Mesendoderm (in vitro differentiated cells): ENCODE measurements at regions not wholly inside any gene's neighbourhood (a gene's known extent, or its start where the extent isn't known, plus 50 kb on each side); places are given as distances from the start of the nearest gene placed in this dataset.

Source experiments
- DNase-seq: peaks from one replicate; pipeline ENCODE4 v3.0.0; 2013
- H2AK5ac ChIP-seq: 2 replicates; pipeline ENCODE4 v1.6.1; 2013; ENCODE audit warnings: low read length, inconsistent platforms
- H2BK120ac ChIP-seq: 2 replicates; pipeline ENCODE4 v1.6.1; 2013; ENCODE audit warnings: low read depth, mild to moderate bottlenecking, low read length, moderate library complexity, mixed read lengths
- H2BK15ac ChIP-seq: replicated peaks from 2 replicates; pipeline ENCODE4 v1.6.1; 2013; ENCODE audit warnings: low read depth, mild to moderate bottlenecking, moderate library complexity
- H2BK5ac ChIP-seq: 2 replicates; pipeline ENCODE4 v1.6.1; 2013; ENCODE audit warnings: low read length, inconsistent platforms
- H3K18ac ChIP-seq: 2 replicates; pipeline ENCODE4 v1.6.1; 2013; ENCODE audit warnings: mild to moderate bottlenecking, low read length, mixed read lengths
- H3K23ac ChIP-seq: one replicate; pipeline ENCODE4 v1.6.1; 2013; ENCODE audit warnings: low read length
- H3K27ac ChIP-seq: 2 replicates; pipeline ENCODE4 v1.5.1; 2013; ENCODE audit warnings: low read depth, mild to moderate bottlenecking, inconsistent platforms, low read length, moderate library complexity
- H3K27me3 ChIP-seq: 2 replicates; pipeline ENCODE4 v1.6.1; 2013; ENCODE audit warnings: low read length, control low read depth, mild to moderate bottlenecking, inconsistent platforms; ENCODE audit not compliant: insufficient read depth, poor library complexity
- H3K36me3 ChIP-seq: 2 replicates; pipeline ENCODE4 v1.6.1; 2013; ENCODE audit warnings: low read length, inconsistent platforms; ENCODE audit not compliant: control insufficient read depth, insufficient read depth
- H3K4ac ChIP-seq: one replicate; pipeline ENCODE4 v1.6.1; 2013; ENCODE audit warnings: low read depth, mild to moderate bottlenecking, low read length, moderate library complexity
- H3K4me1 ChIP-seq: 2 replicates; pipeline ENCODE4 v1.6.1; 2013; ENCODE audit warnings: low read depth, low read length, inconsistent platforms; ENCODE audit not compliant: control insufficient read depth
- H3K4me2 ChIP-seq: 2 replicates; pipeline ENCODE4 v1.6.1; 2013; ENCODE audit warnings: low read length
- H3K4me3 ChIP-seq: 2 replicates; pipeline ENCODE4 v1.5.1; 2013; ENCODE audit warnings: mild to moderate bottlenecking, low read length
- H3K56ac ChIP-seq: one replicate; pipeline ENCODE4 v1.6.1; 2013; ENCODE audit warnings: low read length
- H3K79me1 ChIP-seq: 2 replicates; pipeline ENCODE4 v1.6.1; 2013; ENCODE audit warnings: low read length, inconsistent platforms
- H3K79me2 ChIP-seq: 2 replicates; pipeline ENCODE4 v1.6.1; 2013; ENCODE audit warnings: mild to moderate bottlenecking, low read length; ENCODE audit not compliant: control insufficient read depth, insufficient read depth
- H3K9ac ChIP-seq: 2 replicates; pipeline ENCODE4 v1.6.1; 2013; ENCODE audit warnings: low read length, inconsistent platforms
- H4K5ac ChIP-seq: one replicate; pipeline ENCODE4 v1.6.1; 2013; ENCODE audit warnings: low read length
- H4K8ac ChIP-seq: one replicate; pipeline ENCODE4 v1.6.1; 2013; ENCODE audit warnings: low read depth, mild to moderate bottlenecking, control low read depth, low read length, moderate library complexity
- WGBS: extraction: QIAGEN DNeasy Blood & Tissue Kit; methylation state at CpG from one replicate; pipeline ENCODE4 v1.1.7; 2013; ENCODE audit warnings: low lambda C conversion rate, missing lambda C conversion rate; ENCODE audit not compliant: insufficient coverage; ENCODE audit errors: extremely low coverage; 5-methylcytosine and 5-hydroxymethylcytosine counted together

- H3K56ac ChIP-seq: no peak overlapping the region
- H4K5ac ChIP-seq: no peak overlapping the region
- H3K23ac ChIP-seq: no peak overlapping the region
- no peak for DNase-seq
- no CpG with 5 or more reads among the region's 2 CpGs for WGBS
- H3K27ac ChIP-seq: no peak overlapping the region
- H3K36me3 ChIP-seq: no peaks in the 10 kb centered on the region
- H3K4me1 ChIP-seq: no peaks in the 10 kb centered on the region
- H2BK120ac ChIP-seq: no peak overlapping the region
- H2BK5ac ChIP-seq: no peak overlapping the region
- no peak overlapping the region for H4K8ac ChIP-seq
- no peak overlapping the region for H3K4ac ChIP-seq
- no peaks in the 10 kb centered on the region for H3K79me2 ChIP-seq
- no peaks in the 10 kb centered on the region for H3K79me1 ChIP-seq
- no peak overlapping the region for H3K9ac ChIP-seq
- no peak overlapping the region for H2AK5ac ChIP-seq
- no peak overlapping the region for H3K18ac ChIP-seq
- no peak overlapping the region for H3K4me3 ChIP-seq
- H3K4me2 ChIP-seq: no peak overlapping the region
- H2BK15ac ChIP-seq: no peak overlapping the region
- no peaks in the 10 kb centered on the region for H3K27me3 ChIP-seq
Measured at GRCh38 chr13:60887711-60888110, 490.7 kb downstream of the TDRD3 start.

- H3K36me3 ChIP-seq: no peaks in the 10 kb centered on the region
- H4K5ac ChIP-seq: no peak overlapping the region
- H2BK5ac ChIP-seq: no peak overlapping the region
- H2AK5ac ChIP-seq: no peak overlapping the region
- H3K56ac ChIP-seq: no peak overlapping the region
- no peak overlapping the region for H3K9ac ChIP-seq
- H3K27me3 ChIP-seq: no peaks in the 10 kb centered on the region
- H3K4me1 ChIP-seq: no peaks in the 10 kb centered on the region
- H3K4me3 ChIP-seq: no peak overlapping the region
- H3K4ac ChIP-seq: no peak overlapping the region
- H2BK120ac ChIP-seq: no peak overlapping the region
- H3K4me2 ChIP-seq: no peak overlapping the region
- no peak overlapping the region for H4K8ac ChIP-seq
- no peaks in the 10 kb centered on the region for H3K79me2 ChIP-seq
- no peak overlapping the region for H3K27ac ChIP-seq
- no peak overlapping the region for H3K18ac ChIP-seq
- no CpG with 5 or more reads among the region's 1 CpG for WGBS
- H3K23ac ChIP-seq: no peak overlapping the region
- H3K79me1 ChIP-seq: no peaks in the 10 kb centered on the region
- no peak overlapping the region for H2BK15ac ChIP-seq
- DNase-seq: no peak
Measured at GRCh38 chr13:60881507-60881906, 484.5 kb downstream of the TDRD3 start.

- no peak overlapping the region for H3K18ac ChIP-seq
Measured at GRCh38 chr13:60873116-60873515, 476.1 kb downstream of the TDRD3 start.

GRCh38 chr13:60869941-60870613 is 473.1 kb downstream of the TDRD3 start:
- H3K4me1 ChIP-seq: no peaks in the 10 kb centered on the region
- H4K8ac ChIP-seq: no peak overlapping the region
- H3K27me3 ChIP-seq: no peaks in the 10 kb centered on the region
- no peaks in the 10 kb centered on the region for H3K79me2 ChIP-seq
- no peak overlapping the region for H2AK5ac ChIP-seq
- H3K4me3 ChIP-seq: no peak overlapping the region
- H2BK5ac ChIP-seq: no peak overlapping the region
- no peaks in the 10 kb centered on the region for H3K36me3 ChIP-seq
- no peak for DNase-seq
- no peaks in the 10 kb centered on the region for H3K79me1 ChIP-seq
- no peak overlapping the region for H3K4ac ChIP-seq
- H3K56ac ChIP-seq: no peak overlapping the region
- no peak overlapping the region for H4K5ac ChIP-seq
- no CpG with 5 or more reads among the region's 7 CpGs for WGBS
- no peak overlapping the region for H3K23ac ChIP-seq
- no peak overlapping the region for H3K18ac ChIP-seq
- no peak overlapping the region for H3K9ac ChIP-seq
- no peak overlapping the region for H3K27ac ChIP-seq
- H2BK120ac ChIP-seq: no peak overlapping the region
- no peak overlapping the region for H2BK15ac ChIP-seq
- no peak overlapping the region for H3K4me2 ChIP-seq

More at GRCh38 chr13:60873116-60873515, 476.1 kb downstream of the TDRD3 start:
- no peak overlapping the region for H4K5ac ChIP-seq
- no peaks in the 10 kb centered on the region for H3K79me2 ChIP-seq
- H3K4me2 ChIP-seq: no peak overlapping the region
- no peak overlapping the region for H3K27ac ChIP-seq
- no peaks in the 10 kb centered on the region for H3K27me3 ChIP-seq
- no peak overlapping the region for H3K23ac ChIP-seq
- H3K56ac ChIP-seq: no peak overlapping the region
- no peak overlapping the region for H2BK120ac ChIP-seq
- no peak overlapping the region for H3K9ac ChIP-seq
- H4K8ac ChIP-seq: no peak overlapping the region
- no peak overlapping the region for H2AK5ac ChIP-seq
- no peak overlapping the region for H3K4ac ChIP-seq
- H3K79me1 ChIP-seq: no peaks in the 10 kb centered on the region
- 100% methylated on average over 1 of the region's 2 CpGs for WGBS
- no peak overlapping the region for H2BK15ac ChIP-seq
- no peak for DNase-seq
- no peaks in the 10 kb centered on the region for H3K4me1 ChIP-seq
- no peak overlapping the region for H2BK5ac ChIP-seq
- no peak overlapping the region for H3K4me3 ChIP-seq
- no peaks in the 10 kb centered on the region for H3K36me3 ChIP-seq

- Histone ChIP-seq H3K27ac (no peak overlapping the region), H3K4ac (no peak overlapping the region), H2BK120ac (no peak overlapping the region), H2BK15ac (no peak overlapping the region), H3K56ac (no peak overlapping the region), H3K9ac (no peak overlapping the region), H3K79me2 (no peaks in the 10 kb centered on the region), H2AK5ac (no peak overlapping the region), H3K18ac (no peak overlapping the region), H4K8ac (no peak overlapping the region), H3K36me3 (no peaks in the 10 kb centered on the region), H3K23ac (no peak overlapping the region), H4K5ac (no peak overlapping the region), H2BK5ac (no peak overlapping the region), H3K4me1 (no peaks in the 10 kb centered on the region), H3K4me3 (no peak overlapping the region), H3K27me3 (no peaks in the 10 kb centered on the region), H3K4me2 (no peak overlapping the region), H3K79me1 (no peaks in the 10 kb centered on the region)
- no peak for DNase-seq
- no CpG with 5 or more reads among the region's 3 CpGs for WGBS
Measured at GRCh38 chr13:60869225-60869624, 472.2 kb downstream of the TDRD3 start.

GRCh38 chr13:60862036-60862435 is 465.0 kb downstream of the TDRD3 start:
- Histone ChIP-seq H3K23ac (no peak overlapping the region), H2BK5ac (no peak overlapping the region), H2BK120ac (no peak overlapping the region), H3K18ac (no peak overlapping the region), H2AK5ac (no peak overlapping the region), H3K4me2 (no peak overlapping the region), H2BK15ac (no peak overlapping the region), H4K8ac (no peak overlapping the region), H3K79me2 (no peaks in the 10 kb centered on the region), H3K27me3 (no peaks in the 10 kb centered on the region), H3K4me3 (no peak overlapping the region), H3K27ac (no peak overlapping the region), H4K5ac (no peak overlapping the region), H3K36me3 (no peaks in the 10 kb centered on the region), H3K56ac (no peak overlapping the region), H3K79me1 (no peaks in the 10 kb centered on the region), H3K4me1 (no peaks in the 10 kb centered on the region), H3K4ac (no peak overlapping the region), H3K9ac (no peak overlapping the region)
- DNase-seq: no peak
- WGBS: no CpG with 5 or more reads among the region's 1 CpG
